ENCODE measurements at regions not wholly inside any gene's neighbourhood (a gene's known extent, or its start where the extent isn't known, plus 50 kb on each side); places are given as distances from the start of the nearest gene placed in this dataset.

DNA sequence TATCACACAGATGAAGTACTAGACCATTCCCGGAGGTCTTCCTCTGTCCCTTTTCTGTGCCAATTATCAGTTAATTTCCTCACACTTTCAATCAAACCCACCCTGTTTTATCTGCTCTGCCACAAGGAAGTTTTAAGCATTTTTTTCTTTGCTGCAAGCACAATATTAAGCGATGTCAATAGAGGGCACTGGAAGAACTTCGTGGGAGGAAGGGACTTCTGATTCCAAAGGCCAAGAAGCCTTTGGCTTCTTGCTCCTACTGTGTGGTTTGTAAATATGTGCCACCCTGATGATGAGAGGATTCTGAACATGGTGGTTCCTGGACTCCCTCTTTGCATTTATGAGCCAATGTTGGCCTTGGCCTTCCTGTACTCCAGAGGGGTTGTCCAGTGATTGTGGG lies 1712.5 kb upstream of the C9orf72 start:
- DNase-seq (ENCODE audit: insufficient read length, low spot score): no peak
- FAIRE-seq: no peak
- TF ChIP-seq, protein P1, sequence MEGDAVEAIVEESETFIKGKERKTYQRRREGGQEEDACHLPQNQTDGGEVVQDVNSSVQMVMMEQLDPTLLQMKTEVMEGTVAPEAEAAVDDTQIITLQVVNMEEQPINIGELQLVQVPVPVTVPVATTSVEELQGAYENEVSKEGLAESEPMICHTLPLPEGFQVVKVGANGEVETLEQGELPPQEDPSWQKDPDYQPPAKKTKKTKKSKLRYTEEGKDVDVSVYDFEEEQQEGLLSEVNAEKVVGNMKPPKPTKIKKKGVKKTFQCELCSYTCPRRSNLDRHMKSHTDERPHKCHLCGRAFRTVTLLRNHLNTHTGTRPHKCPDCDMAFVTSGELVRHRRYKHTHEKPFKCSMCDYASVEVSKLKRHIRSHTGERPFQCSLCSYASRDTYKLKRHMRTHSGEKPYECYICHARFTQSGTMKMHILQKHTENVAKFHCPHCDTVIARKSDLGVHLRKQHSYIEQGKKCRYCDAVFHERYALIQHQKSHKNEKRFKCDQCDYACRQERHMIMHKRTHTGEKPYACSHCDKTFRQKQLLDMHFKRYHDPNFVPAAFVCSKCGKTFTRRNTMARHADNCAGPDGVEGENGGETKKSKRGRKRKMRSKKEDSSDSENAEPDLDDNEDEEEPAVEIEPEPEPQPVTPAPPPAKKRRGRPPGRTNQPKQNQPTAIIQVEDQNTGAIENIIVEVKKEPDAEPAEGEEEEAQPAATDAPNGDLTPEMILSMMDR (IDR thresholded peaks at IDR 0.05; ENCODE audit: insufficient read depth, missing control alignments): no peak

DNA sequence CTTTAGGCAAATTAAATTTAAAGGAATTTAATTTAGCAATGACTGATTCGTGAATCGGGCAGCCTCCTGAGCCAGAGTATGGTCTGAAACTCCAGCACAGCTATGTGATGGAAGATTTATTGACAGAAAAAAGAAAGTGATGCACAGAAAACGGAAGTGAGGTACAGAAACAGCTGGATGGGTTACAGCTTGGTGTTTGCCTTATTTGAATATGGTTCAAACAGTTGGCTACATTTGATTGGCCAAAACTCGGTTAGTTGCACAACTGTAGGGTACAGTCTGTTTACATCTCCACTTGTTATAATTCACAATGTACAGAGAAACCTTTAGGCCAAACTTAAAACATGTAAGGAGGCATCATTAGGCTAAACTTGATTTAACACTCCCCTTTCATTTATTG lies 1716.1 kb upstream of the C9orf72 start:
- TF ChIP-seq, protein P1 (IDR thresholded peaks at IDR 0.05; ENCODE audit: insufficient read depth, missing control alignments): no peak
- FAIRE-seq (no peak), DNase-seq (ENCODE audit: insufficient read length, low spot score) (no peak)

DNA sequence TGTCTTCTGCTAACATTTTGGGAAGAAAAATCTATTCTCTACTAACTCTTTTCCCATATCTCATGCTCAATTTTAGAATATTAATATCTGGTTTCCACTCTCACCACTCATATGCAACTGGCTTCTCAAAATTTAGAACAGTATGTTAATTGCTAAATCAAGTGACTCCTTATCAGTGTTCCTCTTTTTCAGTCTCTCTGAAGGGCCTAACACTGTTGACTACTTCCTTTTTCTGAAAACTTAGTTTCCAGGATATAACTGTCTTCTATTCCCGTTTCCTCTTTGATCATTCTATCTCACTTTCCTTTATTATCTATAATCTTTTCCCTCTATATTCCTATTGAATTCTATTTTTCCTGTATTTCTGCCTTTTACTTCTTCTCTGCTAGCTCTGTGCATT lies 1717.2 kb upstream of the C9orf72 start:
- TF ChIP-seq, protein P1 (IDR thresholded peaks at IDR 0.05; ENCODE audit: insufficient read depth, missing control alignments): no peak
- FAIRE-seq (no peak), DNase-seq (ENCODE audit: insufficient read length, low spot score) (no peak)

DNA sequence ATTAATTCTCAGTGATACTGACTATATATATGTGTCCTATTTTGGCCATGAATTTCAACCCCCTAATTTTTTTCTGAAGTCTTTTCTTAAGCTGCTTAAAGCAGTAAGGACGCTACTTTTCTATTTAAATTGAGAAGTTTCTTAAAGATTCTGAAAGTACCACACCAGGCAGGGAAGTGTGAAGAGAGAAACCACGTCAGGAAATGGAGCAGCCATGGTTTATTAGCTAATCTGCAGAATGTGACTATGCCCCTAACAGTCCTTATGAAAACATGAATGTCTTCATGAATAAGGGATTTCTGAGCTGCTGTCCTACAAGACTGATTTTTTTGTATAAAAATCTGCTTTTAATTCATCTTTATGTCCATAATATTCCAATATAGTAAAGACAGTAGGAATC lies 1724.3 kb upstream of the C9orf72 start:
- DNase-seq (ENCODE audit: insufficient read length, low spot score): no peak
- TF ChIP-seq, protein P1 (IDR thresholded peaks at IDR 0.05; ENCODE audit: insufficient read depth, missing control alignments): no peak
- FAIRE-seq: no peak

DNA sequence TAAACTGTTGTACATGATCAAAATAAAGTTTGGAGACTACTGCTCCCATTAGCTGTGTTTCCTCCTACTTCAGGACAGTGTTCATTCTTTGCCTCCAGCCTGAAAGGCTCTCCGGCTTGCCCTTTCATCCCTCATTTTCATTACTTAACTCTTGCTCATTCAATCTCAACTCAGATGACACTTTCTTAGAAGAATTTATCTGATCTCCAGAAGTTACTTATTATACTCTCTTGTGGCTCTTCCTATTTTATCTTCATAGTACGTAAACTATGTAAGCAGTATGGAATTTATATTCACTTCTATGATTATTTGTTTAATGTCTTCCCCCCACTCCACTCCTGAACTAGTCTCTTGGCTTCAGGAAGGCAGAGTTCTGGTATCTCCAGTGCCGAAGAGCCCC lies 1737.9 kb upstream of the C9orf72 start:
- TF ChIP-seq, protein P1 (IDR thresholded peaks at IDR 0.05; ENCODE audit: insufficient read depth, missing control alignments): no peak
- no peak for FAIRE-seq

DNA sequence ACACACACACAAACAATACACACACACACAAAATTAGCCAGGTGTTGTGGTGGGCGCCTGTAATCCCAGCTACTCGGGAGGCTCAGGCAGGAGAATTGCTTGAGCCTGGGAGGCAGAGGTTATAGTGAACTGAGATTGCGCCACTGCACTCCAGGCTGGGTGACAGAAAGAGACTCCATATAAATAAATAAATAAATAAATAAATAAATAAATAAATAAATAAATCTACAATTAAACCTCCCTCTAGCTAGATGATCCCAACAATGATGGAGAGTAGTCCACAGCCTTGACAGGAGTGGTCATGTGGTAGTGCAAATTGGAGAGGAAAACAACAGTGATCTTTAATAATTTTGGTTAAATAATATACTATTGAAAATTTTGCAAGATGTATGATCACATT lies 1739.0 kb upstream of the C9orf72 start:
- TF ChIP-seq, protein P1 (IDR thresholded peaks at IDR 0.05; ENCODE audit: insufficient read depth, missing control alignments): no peak
- DNase-seq (ENCODE audit: insufficient read length, low spot score) (no peak), FAIRE-seq (no peak)

More for the DNA sequence above, 1737.9 kb upstream of the C9orf72 start:
- DNase-seq (ENCODE audit: insufficient read length, low spot score): no peak

DNA sequence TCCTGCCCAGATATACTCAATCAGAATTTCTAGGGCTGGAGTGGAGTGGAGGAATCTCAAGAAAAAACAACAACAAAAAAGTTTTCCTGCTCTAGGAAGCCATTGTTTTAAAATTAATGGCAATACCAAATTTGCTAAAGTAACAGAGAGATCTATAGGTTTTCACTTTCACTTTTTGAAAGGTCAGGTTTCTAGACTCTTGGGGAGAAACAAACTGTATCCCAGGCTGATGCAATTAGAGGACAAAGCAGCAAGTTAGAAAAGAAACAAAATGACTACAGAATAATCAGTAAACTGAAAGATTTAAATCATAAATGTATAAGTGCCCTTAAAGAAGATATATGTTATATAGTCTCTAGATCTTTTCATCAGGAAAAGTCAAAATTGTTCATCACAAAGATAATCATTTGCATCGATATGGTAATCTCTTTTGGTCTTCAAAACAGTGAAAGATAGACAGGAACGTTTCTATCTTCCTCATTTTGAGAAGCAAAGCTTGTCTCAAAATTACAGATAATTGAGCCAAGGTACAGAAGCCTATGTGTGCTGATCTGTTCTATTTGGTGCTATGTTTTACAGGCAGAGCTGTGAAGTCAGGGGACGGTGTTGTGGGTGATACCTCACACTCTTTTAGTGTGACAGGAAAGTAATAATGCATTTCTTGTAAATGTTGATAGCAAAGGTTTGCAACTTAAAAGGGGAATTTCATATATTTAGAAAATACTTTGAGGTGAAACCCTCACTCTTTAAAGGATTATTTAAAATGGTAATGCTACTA lies 1746.6 kb upstream of the C9orf72 start:
- TF ChIP-seq, protein P1 (IDR thresholded peaks at IDR 0.05; ENCODE audit: insufficient read depth, missing control alignments): no peak
- FAIRE-seq (no peak), DNase-seq (ENCODE audit: insufficient read length, low spot score) (no peak)

Measured in D721Med (cell line).